GM23338 (cell line): ENCODE measurements at regions not wholly inside any gene's neighbourhood (a gene's known extent, or its start where the extent isn't known, plus 50 kb on each side); places are given as distances from the start of the nearest gene placed in this dataset.

ENCODE experiments used
- EZH2 ChIP-seq: fragments of 200-600 bp; sonication (generic); IDR thresholded peaks from one replicate; pipeline ENCODE4 v1.8.0; 2017; ENCODE audit warnings: antibody characterized with exemption, mild to moderate bottlenecking, low read depth; ENCODE audit not compliant: unreplicated experiment
- EZH2phosphoT487 ChIP-seq: fragments of 200-600 bp; sonication (generic); IDR thresholded peaks from one replicate; pipeline ENCODE4 v1.8.1; 2018; ENCODE audit warnings: antibody characterized with exemption; ENCODE audit not compliant: unreplicated experiment
- ZNF114 ChIP-seq: fragments of 250-450 bp; sonication (Bioruptor Pico); IDR thresholded peaks from 2 replicates; pipeline ENCODE4 v1.5.0; 2020; ENCODE audit warnings: mild to moderate bottlenecking, moderate library complexity
- ZNF331 ChIP-seq: fragments of 250-450 bp; sonication (Bioruptor Pico); IDR thresholded peaks from 2 replicates; pipeline ENCODE4 v1.5.0; 2020; ENCODE audit warnings: low read depth, mild to moderate bottlenecking, moderate library complexity
- TF ChIP-seq, protein P1 (sequence below): fragments of 250-450 bp; sonication (Bioruptor Pico); IDR thresholded peaks from 2 replicates; pipeline ENCODE4 v1.5.0; 2020; ENCODE audit warnings: mild to moderate bottlenecking, moderate library complexity
- TF ChIP-seq, protein P2 (sequence below): IDR thresholded peaks from 2 replicates; pipeline ENCODE4 v1.6.1; 2016; ENCODE audit warnings: antibody characterized with exemption
- TF ChIP-seq, protein P3 (sequence below): IDR thresholded peaks from one replicate; pipeline ENCODE4 v1.6.1; 2018; ENCODE audit warnings: antibody characterized with exemption; ENCODE audit not compliant: unreplicated experiment

DNA sequence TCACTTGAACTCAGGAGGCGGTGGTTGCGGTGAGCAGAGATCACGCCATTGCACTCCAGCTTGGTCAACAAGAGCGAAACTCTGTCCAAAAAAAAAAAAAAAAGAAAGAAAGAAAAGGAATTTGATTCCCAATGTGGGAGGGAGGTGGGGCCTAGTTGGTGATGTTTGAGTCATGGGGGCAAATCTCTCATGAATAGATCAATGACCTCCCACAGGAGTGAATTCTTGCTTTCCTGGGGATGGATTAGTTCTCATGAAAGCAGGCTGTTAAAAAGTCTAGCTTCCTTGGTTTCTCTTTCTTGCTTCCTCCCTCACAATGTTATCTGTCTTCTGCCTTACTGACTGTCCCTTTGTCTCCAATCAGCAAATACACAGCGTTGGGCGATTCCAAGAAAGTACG is 419.5 kb upstream of the RPS6KA3 start (continued):
- TF ChIP-seq, protein P1, sequence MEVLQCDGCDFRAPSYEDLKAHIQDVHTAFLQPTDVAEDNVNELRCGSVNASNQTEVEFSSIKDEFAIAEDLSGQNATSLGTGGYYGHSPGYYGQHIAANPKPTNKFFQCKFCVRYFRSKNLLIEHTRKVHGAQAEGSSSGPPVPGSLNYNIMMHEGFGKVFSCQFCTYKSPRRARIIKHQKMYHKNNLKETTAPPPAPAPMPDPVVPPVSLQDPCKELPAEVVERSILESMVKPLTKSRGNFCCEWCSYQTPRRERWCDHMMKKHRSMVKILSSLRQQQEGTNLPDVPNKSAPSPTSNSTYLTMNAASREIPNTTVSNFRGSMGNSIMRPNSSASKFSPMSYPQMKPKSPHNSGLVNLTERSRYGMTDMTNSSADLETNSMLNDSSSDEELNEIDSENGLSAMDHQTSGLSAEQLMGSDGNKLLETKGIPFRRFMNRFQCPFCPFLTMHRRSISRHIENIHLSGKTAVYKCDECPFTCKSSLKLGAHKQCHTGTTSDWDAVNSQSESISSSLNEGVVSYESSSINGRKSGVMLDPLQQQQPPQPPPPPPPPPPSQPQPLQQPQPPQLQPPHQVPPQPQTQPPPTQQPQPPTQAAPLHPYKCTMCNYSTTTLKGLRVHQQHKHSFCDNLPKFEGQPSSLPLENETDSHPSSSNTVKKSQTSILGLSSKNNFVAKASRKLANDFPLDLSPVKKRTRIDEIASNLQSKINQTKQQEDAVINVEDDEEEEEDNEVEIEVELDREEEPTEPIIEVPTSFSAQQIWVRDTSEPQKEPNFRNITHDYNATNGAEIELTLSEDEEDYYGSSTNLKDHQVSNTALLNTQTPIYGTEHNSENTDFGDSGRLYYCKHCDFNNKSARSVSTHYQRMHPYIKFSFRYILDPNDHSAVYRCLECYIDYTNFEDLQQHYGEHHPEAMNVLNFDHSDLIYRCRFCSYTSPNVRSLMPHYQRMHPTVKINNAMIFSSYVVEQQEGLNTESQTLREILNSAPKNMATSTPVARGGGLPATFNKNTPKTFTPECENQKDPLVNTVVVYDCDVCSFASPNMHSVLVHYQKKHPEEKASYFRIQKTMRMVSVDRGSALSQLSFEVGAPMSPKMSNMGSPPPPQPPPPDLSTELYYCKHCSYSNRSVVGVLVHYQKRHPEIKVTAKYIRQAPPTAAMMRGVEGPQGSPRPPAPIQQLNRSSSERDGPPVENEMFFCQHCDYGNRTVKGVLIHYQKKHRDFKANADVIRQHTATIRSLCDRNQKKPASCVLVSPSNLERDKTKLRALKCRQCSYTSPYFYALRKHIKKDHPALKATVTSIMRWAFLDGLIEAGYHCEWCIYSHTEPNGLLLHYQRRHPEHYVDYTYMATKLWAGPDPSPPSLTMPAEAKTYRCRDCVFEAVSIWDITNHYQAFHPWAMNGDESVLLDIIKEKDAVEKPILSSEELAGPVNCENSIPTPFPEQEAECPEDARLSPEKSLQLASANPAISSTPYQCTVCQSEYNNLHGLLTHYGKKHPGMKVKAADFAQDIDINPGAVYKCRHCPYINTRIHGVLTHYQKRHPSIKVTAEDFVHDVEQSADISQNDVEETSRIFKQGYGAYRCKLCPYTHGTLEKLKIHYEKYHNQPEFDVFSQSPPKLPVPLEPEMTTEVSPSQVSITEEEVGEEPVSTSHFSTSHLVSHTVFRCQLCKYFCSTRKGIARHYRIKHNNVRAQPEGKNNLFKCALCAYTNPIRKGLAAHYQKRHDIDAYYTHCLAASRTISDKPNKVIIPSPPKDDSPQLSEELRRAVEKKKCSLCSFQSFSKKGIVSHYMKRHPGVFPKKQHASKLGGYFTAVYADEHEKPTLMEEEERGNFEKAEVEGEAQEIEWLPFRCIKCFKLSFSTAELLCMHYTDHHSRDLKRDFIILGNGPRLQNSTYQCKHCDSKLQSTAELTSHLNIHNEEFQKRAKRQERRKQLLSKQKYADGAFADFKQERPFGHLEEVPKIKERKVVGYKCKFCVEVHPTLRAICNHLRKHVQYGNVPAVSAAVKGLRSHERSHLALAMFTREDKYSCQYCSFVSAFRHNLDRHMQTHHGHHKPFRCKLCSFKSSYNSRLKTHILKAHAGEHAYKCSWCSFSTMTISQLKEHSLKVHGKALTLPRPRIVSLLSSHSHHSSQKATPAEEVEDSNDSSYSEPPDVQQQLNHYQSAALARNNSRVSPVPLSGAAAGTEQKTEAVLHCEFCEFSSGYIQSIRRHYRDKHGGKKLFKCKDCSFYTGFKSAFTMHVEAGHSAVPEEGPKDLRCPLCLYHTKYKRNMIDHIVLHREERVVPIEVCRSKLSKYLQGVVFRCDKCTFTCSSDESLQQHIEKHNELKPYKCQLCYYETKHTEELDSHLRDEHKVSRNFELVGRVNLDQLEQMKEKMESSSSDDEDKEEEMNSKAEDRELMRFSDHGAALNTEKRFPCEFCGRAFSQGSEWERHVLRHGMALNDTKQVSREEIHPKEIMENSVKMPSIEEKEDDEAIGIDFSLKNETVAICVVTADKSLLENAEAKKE (CRISPR knock-in tag), result no peak
- TF ChIP-seq EZH2 (no peak), ZNF114 (CRISPR knock-in tag) (no peak), ZNF331 (CRISPR knock-in tag) (no peak), EZH2phosphoT487 (no peak)
- TF ChIP-seq, protein P2, sequence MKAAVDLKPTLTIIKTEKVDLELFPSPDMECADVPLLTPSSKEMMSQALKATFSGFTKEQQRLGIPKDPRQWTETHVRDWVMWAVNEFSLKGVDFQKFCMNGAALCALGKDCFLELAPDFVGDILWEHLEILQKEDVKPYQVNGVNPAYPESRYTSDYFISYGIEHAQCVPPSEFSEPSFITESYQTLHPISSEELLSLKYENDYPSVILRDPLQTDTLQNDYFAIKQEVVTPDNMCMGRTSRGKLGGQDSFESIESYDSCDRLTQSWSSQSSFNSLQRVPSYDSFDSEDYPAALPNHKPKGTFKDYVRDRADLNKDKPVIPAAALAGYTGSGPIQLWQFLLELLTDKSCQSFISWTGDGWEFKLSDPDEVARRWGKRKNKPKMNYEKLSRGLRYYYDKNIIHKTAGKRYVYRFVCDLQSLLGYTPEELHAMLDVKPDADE, result no peak
- TF ChIP-seq, protein P3, sequence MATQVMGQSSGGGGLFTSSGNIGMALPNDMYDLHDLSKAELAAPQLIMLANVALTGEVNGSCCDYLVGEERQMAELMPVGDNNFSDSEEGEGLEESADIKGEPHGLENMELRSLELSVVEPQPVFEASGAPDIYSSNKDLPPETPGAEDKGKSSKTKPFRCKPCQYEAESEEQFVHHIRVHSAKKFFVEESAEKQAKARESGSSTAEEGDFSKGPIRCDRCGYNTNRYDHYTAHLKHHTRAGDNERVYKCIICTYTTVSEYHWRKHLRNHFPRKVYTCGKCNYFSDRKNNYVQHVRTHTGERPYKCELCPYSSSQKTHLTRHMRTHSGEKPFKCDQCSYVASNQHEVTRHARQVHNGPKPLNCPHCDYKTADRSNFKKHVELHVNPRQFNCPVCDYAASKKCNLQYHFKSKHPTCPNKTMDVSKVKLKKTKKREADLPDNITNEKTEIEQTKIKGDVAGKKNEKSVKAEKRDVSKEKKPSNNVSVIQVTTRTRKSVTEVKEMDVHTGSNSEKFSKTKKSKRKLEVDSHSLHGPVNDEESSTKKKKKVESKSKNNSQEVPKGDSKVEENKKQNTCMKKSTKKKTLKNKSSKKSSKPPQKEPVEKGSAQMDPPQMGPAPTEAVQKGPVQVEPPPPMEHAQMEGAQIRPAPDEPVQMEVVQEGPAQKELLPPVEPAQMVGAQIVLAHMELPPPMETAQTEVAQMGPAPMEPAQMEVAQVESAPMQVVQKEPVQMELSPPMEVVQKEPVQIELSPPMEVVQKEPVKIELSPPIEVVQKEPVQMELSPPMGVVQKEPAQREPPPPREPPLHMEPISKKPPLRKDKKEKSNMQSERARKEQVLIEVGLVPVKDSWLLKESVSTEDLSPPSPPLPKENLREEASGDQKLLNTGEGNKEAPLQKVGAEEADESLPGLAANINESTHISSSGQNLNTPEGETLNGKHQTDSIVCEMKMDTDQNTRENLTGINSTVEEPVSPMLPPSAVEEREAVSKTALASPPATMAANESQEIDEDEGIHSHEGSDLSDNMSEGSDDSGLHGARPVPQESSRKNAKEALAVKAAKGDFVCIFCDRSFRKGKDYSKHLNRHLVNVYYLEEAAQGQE, result no peak
